Activated CD8-positive, alpha-beta memory T cell treated with anti-CD3 and anti-CD28 coated beads for 36 hours (primary cell): ENCODE measurements at regions not wholly inside any gene's neighbourhood (a gene's known extent, or its start where the extent isn't known, plus 50 kb on each side); places are given as distances from the start of the nearest gene placed in this dataset.

Experiments used
- CTCF ChIA-PET: fragments of 350-600 bp; sonication (Branson Sonifier 250); formaldehyde crosslinking; loops from one replicate; lab custom pipeline; 2021; ENCODE audit warnings: antibody characterized with exemption; lab: Charles Lee
- POLR2A ChIA-PET: fragments of 350-600 bp; sonication (Branson Sonifier 250); formaldehyde crosslinking; loops from one replicate; lab custom pipeline; 2021; ENCODE audit warnings: antibody characterized with exemption; lab: Charles Lee

GRCh38 chr18:61107113-61107512 lies 226.1 kb upstream of the CDH20 start:
- ChIA-PET POLR2A (no interaction called here), CTCF (no interaction called here)

- CTCF ChIA-PET, result no interaction called here
- POLR2A ChIA-PET, result no interaction called here
Measured at GRCh38 chr18:61108706-61109105, 224.5 kb upstream of the CDH20 start.

GRCh38 chr18:61123309-61123708 lies 209.9 kb upstream of the CDH20 start:
- ChIA-PET POLR2A (no interaction called here), CTCF (no interaction called here)

GRCh38 chr18:61127714-61128467 lies 205.3 kb upstream of the CDH20 start:
- CTCF ChIA-PET, result no interaction called here
- POLR2A ChIA-PET, result no interaction called here

- CTCF ChIA-PET, result no interaction called here
- POLR2A ChIA-PET, result no interaction called here
Measured at GRCh38 chr18:61129001-61129400, 204.2 kb upstream of the CDH20 start.

- CTCF ChIA-PET, result no interaction called here
- POLR2A ChIA-PET, result no interaction called here
Measured at GRCh38 chr18:61132031-61132430, 201.2 kb upstream of the CDH20 start.

GRCh38 chr18:61133783-61134182 lies 199.4 kb upstream of the CDH20 start:
- POLR2A ChIA-PET, result no interaction called here
- CTCF ChIA-PET, result no interaction called here

- ChIA-PET CTCF (no interaction called here), POLR2A (no interaction called here)
Measured at GRCh38 chr18:61136711-61137251, 196.4 kb upstream of the CDH20 start.

GRCh38 chr18:61141691-61142090 lies 191.5 kb upstream of the CDH20 start:
- ChIA-PET CTCF (no interaction called here), POLR2A (no interaction called here)

GRCh38 chr18:61148322-61148721 lies 184.9 kb upstream of the CDH20 start:
- ChIA-PET POLR2A (no interaction called here), CTCF (no interaction called here)

- ChIA-PET CTCF (no interaction called here), POLR2A (no interaction called here)
Measured at GRCh38 chr18:61149786-61150185, 183.4 kb upstream of the CDH20 start.

GRCh38 chr18:61153571-61153970 lies 179.7 kb upstream of the CDH20 start:
- ChIA-PET POLR2A (no interaction called here), CTCF (no interaction called here)

GRCh38 chr18:61154866-61155265 lies 178.4 kb upstream of the CDH20 start:
- CTCF ChIA-PET, result no interaction called here
- POLR2A ChIA-PET, result no interaction called here

GRCh38 chr18:61155586-61155985 lies 177.6 kb upstream of the CDH20 start:
- ChIA-PET POLR2A (no interaction called here), CTCF (no interaction called here)

- POLR2A ChIA-PET, result no interaction called here
- CTCF ChIA-PET, result no interaction called here
Measured at GRCh38 chr18:61157451-61157850, 175.8 kb upstream of the CDH20 start.

- ChIA-PET CTCF (no interaction called here), POLR2A (no interaction called here)
Measured at GRCh38 chr18:61159246-61159645, 174.0 kb upstream of the CDH20 start.

GRCh38 chr18:61164321-61164720 lies 168.9 kb upstream of the CDH20 start:
- ChIA-PET CTCF (no interaction called here), POLR2A (no interaction called here)

GRCh38 chr18:61167902-61168301 lies 165.3 kb upstream of the CDH20 start:
- POLR2A ChIA-PET, result no interaction called here
- CTCF ChIA-PET, result no interaction called here

- CTCF ChIA-PET, result no interaction called here
- POLR2A ChIA-PET, result no interaction called here
Measured at GRCh38 chr18:61169386-61169785, 163.8 kb upstream of the CDH20 start.

GRCh38 chr18:61172624-61173023 lies 160.6 kb upstream of the CDH20 start:
- POLR2A ChIA-PET, result no interaction called here
- CTCF ChIA-PET, result no interaction called here

GRCh38 chr18:61173554-61173953 lies 159.7 kb upstream of the CDH20 start:
- CTCF ChIA-PET, result no interaction called here
- POLR2A ChIA-PET, result no interaction called here

GRCh38 chr18:61183798-61184197 lies 149.4 kb upstream of the CDH20 start:
- CTCF ChIA-PET, result no interaction called here
- POLR2A ChIA-PET, result no interaction called here
